NCI-H82 (cell line): ENCODE measurements at regions not wholly inside any gene's neighbourhood (a gene's known extent, or its start where the extent isn't known, plus 50 kb on each side); places are given as distances from the start of the nearest gene placed in this dataset.

Experiments used
- DNase-seq: peaks from one replicate; lab custom pipeline; 2025; lab: John Stamatoyannopoulos, UW

- DNase-seq = peak; percentile 50
Measured at GRCh38 chr6:22466665-22467245, 102.6 kb upstream of the HDGFL1 start.

- no peak for DNase-seq
Measured at GRCh38 chr6:22467645-22468044, 101.7 kb upstream of the HDGFL1 start.

- DNase-seq = no peak
Measured at GRCh38 chr6:22468256-22468965, 101.0 kb upstream of the HDGFL1 start.

DNA sequence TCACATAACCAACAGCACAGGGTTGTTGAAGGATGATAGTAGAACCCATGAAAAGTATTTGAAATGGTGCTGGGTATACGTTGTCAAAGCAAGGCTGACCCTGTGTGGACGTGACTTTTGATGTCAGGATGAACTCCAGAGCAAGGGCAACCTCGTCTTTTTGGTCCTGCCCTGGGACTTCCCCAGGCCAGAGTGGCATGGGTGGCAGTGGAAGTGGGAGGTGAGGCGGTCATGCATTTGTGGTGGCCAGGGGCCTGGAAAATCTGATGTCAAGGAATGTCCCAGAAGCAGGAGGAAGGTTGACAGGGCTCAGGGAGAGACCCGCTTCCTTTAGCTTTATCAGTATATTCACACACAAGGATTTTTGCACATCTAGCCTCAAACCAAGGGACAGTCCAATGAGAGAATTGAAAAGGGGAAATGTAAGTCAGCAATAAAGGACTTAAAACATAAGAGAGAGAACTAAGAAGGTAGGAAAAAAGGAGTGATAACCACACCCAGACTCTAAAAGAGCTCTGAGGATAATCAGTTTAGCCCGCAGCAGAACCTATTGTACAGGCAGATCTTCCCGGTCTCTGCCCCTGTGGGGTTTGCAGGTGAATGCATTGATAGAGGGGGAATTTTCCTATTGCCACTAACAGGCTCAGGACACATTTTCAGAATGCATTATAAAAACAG lies 98.8 kb upstream of the HDGFL1 start:
- peak; percentile 24 for DNase-seq

DNA sequence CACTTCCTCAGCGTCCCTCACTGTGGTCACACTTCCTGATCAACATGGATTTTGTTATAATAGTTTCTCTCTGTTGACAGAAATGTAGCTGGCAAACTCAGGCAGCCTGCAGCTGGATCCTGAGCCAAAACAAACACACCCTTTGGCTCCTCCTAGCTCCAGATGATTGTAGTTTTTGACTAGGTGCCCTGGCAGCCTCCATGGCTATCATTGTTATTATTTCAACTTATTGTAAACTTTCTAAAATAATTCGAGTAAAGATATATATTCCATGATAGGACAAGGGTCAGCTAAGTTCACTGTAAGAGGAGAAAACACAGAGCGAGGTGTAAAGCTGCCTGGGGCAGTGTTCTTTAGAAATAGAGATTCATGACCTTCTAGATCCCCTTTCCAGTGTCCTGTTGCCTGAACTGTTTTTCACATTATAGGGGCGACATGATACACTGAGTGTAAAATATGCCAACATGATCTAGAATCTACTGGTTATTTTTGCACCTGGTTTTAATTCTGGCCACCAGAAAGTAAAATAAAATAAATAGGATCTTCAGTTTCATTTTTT lies 98.2 kb upstream of the HDGFL1 start:
- no peak for DNase-seq

DNA sequence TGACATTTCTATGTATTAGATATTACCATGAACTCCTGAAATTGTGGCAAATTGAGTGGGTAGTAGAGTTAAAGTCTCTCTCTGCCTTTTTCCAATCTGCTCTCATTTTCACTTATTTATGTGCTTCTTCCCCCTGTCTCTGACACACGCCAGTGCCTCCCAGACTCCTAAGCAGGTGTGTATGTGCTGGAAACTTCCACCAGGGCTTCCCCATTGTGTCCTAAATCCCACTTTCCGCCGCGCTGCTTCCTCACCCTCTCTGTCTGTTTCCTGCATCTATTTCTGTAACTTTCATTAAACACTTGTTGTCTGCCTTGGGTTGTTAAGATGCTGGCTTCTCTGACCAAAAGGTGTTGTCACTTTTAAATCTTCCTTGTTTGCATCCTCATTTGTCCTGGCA lies 97.6 kb upstream of the HDGFL1 start:
- DNase-seq = no peak

DNA sequence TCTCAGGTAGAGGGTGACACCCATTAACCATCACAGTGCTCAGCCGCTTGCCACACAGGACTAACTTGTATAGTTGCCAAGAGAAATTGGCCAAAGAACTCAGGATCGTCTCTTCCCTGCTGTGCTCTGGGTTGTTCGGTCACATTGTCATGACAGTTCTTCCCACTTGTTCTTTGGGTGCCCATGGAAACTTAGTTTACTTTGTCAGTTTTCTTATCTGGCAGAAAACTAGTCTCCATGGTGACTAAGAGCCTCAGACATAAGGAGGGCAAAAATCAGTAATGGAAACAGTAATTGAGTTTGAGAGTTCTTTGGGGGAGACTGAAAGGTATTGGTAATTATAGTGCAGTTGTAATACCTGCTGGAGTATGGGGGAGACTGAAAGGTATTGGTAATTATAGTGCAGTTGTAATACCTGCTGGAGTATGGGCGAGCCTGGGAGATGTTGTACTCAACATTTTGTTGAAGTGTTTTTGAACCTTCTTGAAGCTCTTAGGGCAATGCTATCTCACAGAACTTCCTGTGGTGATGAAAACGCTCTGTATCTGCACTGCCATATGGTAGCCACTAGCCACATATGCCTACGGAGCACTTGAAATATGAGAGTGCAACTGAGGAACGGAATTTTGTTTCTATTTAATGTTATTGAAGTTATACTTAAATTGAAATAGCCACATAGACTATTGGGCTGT lies 95.2 kb upstream of the HDGFL1 start:
- no peak for DNase-seq

DNA sequence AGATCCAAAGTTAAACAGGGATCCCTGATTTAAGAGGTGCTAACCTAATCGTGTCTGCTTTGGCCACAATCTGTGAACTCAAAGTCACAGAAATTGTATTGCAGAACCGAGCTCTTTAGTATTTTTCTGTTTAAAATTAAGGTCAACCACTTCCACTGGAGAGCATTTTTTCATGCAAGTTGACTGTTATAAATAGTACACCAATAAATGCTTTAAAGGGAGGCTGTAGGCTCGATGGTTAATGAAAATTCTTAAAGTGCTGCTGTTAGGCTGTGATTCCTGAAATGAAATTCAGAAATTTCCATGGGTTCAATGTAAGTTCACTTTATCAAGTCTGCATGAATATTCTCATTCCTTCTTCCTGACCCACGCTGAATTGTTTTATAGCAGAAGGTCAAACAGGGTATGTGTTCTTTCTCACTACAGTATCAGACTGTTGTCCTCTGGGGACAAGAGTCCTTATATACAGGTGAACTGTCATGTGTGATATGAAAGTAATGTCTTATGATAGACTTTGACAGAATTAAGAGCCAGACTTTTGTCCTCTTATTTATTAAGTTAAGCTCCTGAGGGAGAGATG lies 92.5 kb upstream of the HDGFL1 start:
- no peak for DNase-seq

- DNase-seq = peak; percentile 28
Measured at GRCh38 chr6:22497276-22497675, 72.1 kb upstream of the HDGFL1 start.

DNA sequence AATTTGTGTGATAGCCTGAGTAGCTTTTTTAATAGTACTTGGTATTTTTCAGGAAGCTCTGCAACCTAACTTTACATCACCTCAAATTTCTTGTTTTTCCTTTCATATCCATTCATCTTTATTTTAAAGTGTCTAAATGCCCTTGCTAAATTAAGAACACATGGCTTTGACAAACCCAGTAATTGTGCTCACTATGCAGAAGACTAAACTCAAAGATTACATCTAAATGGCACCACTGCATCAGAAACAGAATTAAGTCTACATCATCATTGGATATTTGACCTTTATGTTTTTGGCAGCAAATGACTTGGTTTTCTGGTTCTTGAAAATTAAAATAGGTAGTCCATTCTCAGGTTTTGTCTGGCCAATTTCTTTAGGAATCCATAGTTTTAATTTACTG lies 69.6 kb upstream of the HDGFL1 start:
- DNase-seq = no peak

DNA sequence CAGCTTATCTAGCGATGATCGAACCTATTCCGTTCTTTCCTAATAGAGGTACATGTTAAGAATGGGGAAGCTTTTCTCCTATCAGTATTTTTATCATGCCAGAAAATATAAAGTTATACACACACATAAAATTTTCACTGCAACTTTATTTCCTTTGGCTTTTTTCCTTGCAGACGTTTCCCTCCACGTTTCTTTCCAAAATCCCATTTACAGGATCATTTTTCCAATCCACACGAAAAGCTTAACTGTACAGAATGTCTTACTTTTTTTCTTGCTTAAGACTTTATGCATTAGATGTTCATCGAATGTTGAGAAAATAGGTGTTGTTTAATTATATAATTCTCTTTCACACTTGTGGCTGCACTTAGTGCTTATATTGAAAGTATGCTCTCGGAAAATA lies 62.9 kb upstream of the HDGFL1 start:
- DNase-seq = no peak

GRCh38 chr6:22512686-22513427 lies 56.5 kb upstream of the HDGFL1 start:
- DNase-seq = no peak

DNA sequence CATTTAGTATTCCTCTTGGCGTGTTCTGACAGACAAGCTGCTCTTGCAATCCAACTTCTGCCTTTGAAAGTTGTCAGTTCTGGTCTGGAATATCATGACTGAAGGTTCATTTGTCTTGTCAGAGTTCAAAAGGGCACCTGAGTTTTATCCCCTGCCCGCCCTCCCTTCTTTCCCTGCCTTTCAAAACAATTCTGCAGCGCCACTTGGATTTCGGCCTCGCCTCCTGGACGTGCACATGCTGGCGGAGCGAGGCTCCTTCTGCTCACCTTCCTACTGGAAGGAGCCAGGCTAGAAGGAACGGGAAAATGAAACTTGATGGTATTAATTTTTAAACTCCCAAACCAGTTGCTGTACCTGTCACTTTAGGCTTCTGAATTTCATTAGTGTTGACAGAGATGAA lies 55.7 kb upstream of the HDGFL1 start:
- no peak for DNase-seq

DNA sequence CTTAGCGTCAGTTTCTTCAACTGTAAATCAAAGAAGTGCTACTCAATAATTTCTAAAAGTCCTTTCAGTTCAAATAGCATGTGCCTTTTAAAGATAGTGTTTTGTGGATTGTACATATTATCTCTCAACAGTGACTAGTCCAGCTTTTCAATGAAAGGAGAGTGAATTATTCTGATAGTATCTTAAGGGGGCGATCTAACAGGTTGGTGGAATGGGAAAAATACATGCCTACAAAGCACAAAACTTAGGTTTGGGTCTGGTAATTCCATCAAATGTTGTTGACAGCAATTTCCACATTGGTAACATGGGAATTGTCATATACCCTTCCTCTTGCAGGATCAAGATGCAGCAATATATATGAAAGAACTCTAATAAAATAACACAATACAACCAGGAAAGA lies 50.1 kb upstream of the HDGFL1 start:
- no peak for DNase-seq
